ACC112 (cell line): ENCODE measurements at regions not wholly inside any gene's neighbourhood (a gene's known extent, or its start where the extent isn't known, plus 50 kb on each side); places are given as distances from the start of the nearest gene placed in this dataset.

Source experiments
- H2AFZ ChIP-seq: fragments of 200-600 bp; sonication (generic); one replicate; pipeline ENCODE4 v1.6.0; 2017; ENCODE audit warnings: antibody characterized with exemption, low read length; ENCODE audit not compliant: unreplicated experiment
- H3K27ac ChIP-seq: fragments of 200-600 bp; sonication (generic); 2 replicates; pipeline ENCODE4 v1.5.1; 2014; ENCODE audit warnings: low read depth, mild to moderate bottlenecking, antibody characterized with exemption, low read length, moderate library complexity
- H3K27me3 ChIP-seq: fragments of 200-600 bp; sonication (generic); 2 replicates; pipeline ENCODE4 v1.6.1; 2014; ENCODE audit warnings: mild to moderate bottlenecking, antibody characterized with exemption, low read length, moderate library complexity, mixed read lengths; ENCODE audit not compliant: insufficient read depth
- H3K36me3 ChIP-seq: fragments of 200-600 bp; sonication (generic); 2 replicates; pipeline ENCODE4 v1.6.1; 2016; ENCODE audit warnings: mild to moderate bottlenecking, antibody characterized with exemption, low read length, moderate library complexity, mixed read lengths; ENCODE audit not compliant: insufficient read depth
- H3K4me1 ChIP-seq: fragments of 200-600 bp; sonication (generic); one replicate; pipeline ENCODE4 v1.6.1; 2016; ENCODE audit warnings: low read length, mixed read lengths; ENCODE audit not compliant: insufficient read depth, unreplicated experiment, control insufficient read depth
- H3K4me3 ChIP-seq: fragments of 200-600 bp; sonication (generic); 2 replicates; pipeline ENCODE4 v1.5.1; 2014; ENCODE audit warnings: mild to moderate bottlenecking, low read depth, low read length
- H3K79me2 ChIP-seq: fragments of 200-600 bp; sonication (generic); one replicate; pipeline ENCODE4 v1.6.0; 2016; ENCODE audit warnings: low read length; ENCODE audit not compliant: control insufficient read depth, unreplicated experiment, insufficient read depth

DNA sequence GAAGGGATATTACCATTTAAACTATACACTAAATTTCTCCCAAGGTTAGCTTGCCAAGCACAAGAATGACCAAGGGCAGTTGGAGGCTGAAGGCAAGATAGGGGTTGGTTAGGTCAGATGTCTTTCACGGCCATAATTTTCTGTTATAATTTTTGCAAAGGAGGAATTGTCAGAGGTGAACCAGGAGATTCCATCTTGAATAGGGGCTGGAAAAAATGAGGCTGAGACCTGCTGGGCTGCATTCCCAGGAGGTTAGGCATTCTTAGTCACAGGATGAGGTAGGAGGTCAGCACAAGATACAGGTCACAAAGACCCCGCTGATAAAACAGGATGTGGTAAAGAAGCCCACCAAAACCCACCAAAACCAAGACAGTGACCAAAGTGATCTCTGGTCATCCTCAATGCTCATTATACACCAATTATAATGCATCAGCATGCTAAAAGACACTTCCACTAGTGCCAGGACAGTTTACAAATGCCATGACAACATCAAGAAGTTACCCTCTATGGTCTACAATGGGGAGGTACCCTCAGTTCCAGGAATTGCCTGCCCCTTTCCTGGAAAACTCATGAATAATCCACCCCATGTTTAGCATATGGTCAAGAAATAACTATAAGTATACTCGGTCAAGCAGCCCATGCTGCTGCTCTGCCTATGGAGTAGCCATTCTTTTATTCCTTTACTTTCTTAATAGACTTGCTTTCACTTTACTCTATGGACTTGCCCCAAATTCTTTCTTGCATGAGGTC lies 371.8 kb upstream of the SULF2 start:
- Histone ChIP-seq H3K36me3 (no peaks in the 10 kb centered on the region), H2AFZ (no peak overlapping the region), H3K79me2 (no peaks in the 10 kb centered on the region)

DNA sequence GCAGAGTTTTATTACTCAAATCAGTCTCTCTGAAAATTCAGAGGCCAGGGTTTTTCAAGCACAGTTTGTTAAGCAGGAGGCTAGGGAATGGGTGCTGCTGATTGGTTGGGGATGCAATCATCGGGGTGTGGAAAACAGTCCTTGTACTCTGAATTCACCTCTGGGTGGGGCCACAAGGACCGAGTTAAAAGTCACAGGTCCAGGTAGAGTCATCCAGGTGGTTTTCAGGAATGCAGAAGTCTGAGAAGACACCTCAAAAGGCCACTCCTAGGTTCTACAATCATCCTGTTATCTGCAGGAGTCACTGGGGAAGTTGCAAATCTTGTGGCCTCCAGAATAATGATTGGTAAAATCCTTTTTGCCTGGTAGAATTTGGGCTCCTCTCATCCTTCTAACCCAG lies 371.2 kb upstream of the SULF2 start:
- H2AFZ ChIP-seq, result no peak overlapping the region
- H3K36me3 ChIP-seq, result no peaks in the 10 kb centered on the region
- H3K4me3 ChIP-seq, result no peak overlapping the region
- peaks cover 6% of the 10 kb centered on the region for H3K27me3 ChIP-seq
- no peak overlapping the region for H3K27ac ChIP-seq
- H3K79me2 ChIP-seq, result no peaks in the 10 kb centered on the region
- H3K4me1 ChIP-seq, result no peaks in the 10 kb centered on the region

More for the DNA sequence above, 371.8 kb upstream of the SULF2 start:
- Histone ChIP-seq H3K4me1 (no peaks in the 10 kb centered on the region), H3K27ac (no peak overlapping the region), H3K27me3 (peaks cover 6% of the 10 kb centered on the region), H3K4me3 (no peak overlapping the region)

DNA sequence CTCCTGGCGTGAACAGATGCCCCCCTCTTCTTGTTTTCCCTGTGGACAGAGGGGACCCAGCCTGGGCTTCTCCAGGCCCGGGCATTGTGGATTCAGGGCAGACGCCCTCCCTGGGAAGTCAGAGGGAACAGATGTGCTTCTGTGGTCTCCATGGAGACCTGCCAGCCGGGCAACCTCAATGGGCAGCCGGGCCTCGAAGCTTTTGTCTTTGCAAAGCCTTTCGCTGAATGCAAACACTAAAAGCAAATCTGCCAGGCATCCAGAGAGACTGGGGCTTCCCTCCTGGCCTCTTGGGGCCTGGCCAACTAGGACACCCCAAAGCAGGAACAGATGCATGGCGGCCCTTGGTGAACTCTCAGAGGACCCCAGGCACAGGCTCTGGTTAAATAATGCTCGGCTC lies 370.0 kb upstream of the SULF2 start:
- H3K27ac ChIP-seq, result no peak overlapping the region
- no peaks in the 10 kb centered on the region for H3K36me3 ChIP-seq
- H3K27me3 ChIP-seq, result peaks cover 12% of the 10 kb centered on the region
- no peaks in the 10 kb centered on the region for H3K4me1 ChIP-seq
- H2AFZ ChIP-seq, result no peak overlapping the region
- no peaks in the 10 kb centered on the region for H3K79me2 ChIP-seq
- H3K4me3 ChIP-seq, result no peak overlapping the region

DNA sequence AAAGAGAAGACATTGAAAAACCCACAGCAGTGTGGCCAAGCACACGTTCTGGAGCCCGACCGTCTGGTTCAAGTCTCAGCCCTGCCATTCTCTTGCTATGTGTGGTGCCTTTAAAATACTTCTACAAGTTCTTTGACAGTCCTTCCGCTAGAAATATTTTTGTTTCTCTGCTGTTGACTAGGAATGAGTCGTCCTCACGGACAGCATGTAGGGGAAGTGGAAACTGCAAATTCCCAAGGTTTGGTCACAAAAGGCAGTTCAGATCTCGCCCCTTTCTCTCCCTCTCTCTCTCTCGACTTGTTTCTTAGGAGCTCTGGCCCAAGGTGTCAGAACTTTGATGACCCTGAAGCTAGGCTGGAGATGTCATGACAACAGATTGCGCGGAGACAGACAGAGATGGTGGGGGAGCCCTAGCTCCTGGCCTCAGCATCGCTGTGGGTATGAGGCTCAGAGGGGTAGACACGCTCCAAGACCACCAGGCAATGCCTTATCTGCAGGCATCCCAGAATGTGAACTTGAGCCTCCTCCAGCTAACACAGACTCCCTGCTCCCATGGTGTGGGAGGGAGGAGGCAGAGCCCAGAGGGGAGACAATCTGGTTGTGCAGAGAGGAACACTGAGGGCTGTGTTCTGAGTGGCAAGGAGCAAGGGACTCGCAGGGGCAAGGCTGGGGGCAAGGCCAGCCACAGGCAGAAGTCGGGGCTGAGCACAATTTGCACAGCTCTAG lies 368.9 kb upstream of the SULF2 start:
- Histone ChIP-seq H3K27ac (no peak overlapping the region), H3K27me3 (peaks cover 12% of the 10 kb centered on the region), H3K36me3 (no peaks in the 10 kb centered on the region), H3K4me1 (no peaks in the 10 kb centered on the region), H2AFZ (no peak overlapping the region), H3K79me2 (no peaks in the 10 kb centered on the region), H3K4me3 (no peak overlapping the region)

DNA sequence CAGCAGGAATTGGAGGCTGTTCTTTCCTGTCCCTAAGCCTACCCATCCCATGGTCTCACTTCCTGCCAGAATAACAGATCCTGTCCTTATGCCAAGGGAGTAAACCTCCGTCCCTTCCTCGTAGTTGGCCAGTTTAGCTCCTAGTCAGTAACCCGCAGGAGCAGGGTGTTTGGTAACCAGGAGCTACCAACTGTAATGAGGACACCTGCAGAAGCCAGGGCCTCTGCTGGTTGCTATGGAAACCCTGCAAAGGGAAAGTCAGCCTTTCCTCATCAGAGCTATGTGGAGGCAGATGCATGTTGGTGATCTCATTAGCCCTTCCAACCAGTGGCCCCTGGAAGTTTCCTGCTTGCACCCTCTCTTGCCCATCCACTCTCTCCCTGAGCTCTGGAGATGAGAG lies 368.2 kb upstream of the SULF2 start:
- H3K79me2 ChIP-seq, result no peaks in the 10 kb centered on the region
- H3K27me3 ChIP-seq, result peaks cover 12% of the 10 kb centered on the region
- no peak overlapping the region for H3K27ac ChIP-seq
- H3K4me1 ChIP-seq, result no peaks in the 10 kb centered on the region
- H3K4me3 ChIP-seq, result no peak overlapping the region
- no peak overlapping the region for H2AFZ ChIP-seq
- no peaks in the 10 kb centered on the region for H3K36me3 ChIP-seq

DNA sequence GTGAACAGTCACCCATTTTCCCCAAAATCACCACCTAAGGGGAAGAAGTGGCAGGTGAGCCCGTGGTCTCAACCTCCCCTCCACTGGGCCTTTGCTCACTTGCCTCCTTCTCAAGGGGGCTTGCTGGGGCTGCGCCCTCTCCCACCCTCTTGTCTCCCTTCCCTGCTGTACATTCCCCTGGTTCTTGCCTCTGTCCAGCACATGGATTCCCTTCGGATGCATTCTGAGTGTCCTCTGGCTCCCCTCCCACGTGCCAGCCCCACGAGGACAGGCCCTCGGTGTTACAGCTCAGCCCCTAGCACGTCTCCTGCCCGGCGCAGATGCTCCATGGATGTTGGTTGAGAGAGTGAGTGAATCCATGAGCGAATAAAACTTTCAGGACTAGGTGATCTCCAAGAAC lies 367.8 kb upstream of the SULF2 start:
- Histone ChIP-seq H3K27me3 (peaks cover 12% of the 10 kb centered on the region), H3K36me3 (no peaks in the 10 kb centered on the region), H3K27ac (no peak overlapping the region), H3K4me3 (no peak overlapping the region), H2AFZ (no peak overlapping the region), H3K4me1 (no peaks in the 10 kb centered on the region), H3K79me2 (no peaks in the 10 kb centered on the region)

DNA sequence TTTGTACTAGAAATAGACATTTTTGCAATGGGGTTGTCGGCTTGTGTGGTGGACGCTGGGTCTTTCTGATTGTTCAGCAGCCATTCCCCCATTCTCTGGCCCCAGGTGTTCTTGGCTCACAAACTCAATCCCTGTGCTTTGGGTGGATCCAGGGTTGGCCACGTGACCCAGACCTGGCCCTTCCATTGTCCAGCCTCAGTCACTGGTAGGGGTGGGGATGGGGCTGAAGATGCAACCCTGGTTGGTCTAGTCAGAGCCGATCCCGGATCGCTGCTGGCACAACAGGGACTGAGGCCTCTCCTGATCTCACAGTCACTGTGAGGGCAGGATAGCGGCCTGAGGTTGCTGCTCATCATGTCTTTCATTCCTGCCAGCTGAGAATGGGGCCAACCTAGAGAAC lies 365.3 kb upstream of the SULF2 start:
- peaks cover 12% of the 10 kb centered on the region for H3K27me3 ChIP-seq
- no peak overlapping the region for H3K4me3 ChIP-seq
- no peak overlapping the region for H2AFZ ChIP-seq
- no peaks in the 10 kb centered on the region for H3K36me3 ChIP-seq
- no peaks in the 10 kb centered on the region for H3K4me1 ChIP-seq
- no peaks in the 10 kb centered on the region for H3K79me2 ChIP-seq
- H3K27ac ChIP-seq, result no peak overlapping the region

DNA sequence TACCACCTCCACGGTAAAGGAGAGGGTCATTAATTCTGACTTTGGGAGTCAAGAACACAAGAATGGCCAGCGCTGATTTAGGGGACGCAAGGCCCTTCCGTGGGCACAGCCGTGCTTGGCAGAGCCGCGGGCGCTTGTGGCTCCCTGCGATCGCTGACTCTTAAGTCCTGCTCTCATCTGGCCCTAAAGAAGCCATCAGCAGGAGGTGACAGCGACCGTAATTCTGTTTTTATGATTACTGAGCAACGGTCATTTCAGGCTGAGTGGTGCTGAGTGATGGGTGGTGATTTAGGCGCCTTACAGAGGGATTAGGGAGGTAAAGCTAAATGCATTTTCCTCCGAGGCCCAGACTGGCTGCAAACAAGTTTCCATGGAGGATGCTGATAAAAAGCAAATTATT lies 364.6 kb upstream of the SULF2 start:
- no peaks in the 10 kb centered on the region for H3K79me2 ChIP-seq
- H3K36me3 ChIP-seq, result no peaks in the 10 kb centered on the region
- no peaks in the 10 kb centered on the region for H3K4me1 ChIP-seq
- H3K4me3 ChIP-seq, result no peak overlapping the region
- peaks cover 12% of the 10 kb centered on the region for H3K27me3 ChIP-seq
- no peak overlapping the region for H3K27ac ChIP-seq
- H2AFZ ChIP-seq, result no peak overlapping the region

DNA sequence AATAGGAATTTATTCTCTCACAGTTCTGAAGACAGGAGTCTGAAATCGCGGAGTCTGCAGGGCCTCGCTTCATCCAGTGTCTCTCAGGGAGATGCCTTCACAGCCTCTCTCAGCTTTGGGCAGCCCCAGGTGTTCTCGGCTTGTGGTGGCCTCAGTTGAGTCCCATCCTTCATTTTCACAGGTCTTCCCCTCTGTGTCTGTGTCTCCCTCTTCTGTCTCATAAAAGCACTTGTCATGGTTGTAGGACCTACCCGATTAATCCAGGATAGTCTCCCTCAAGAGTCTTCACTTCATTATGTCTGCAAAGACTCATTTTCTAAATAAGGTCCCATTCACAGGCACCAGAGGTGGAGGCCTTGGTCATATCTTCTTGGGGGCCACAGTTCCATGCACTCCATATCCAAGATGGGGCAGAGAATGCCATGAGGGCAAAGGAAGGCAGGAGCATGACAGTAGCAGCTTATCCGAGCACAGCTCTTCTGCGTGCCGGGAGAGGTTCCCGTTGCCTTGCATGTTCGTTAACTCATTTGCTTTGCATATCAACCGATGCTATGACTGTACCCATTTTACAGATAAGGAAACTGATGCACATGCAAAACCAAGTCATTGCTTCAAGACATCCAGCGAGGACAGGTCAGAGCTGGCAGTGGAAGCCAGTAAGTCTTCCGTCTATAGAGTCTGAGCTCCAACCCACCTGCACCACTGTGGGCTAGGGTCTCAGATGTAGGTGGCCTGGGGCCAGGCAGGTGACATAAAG lies 363.8 kb upstream of the SULF2 start:
- no peaks in the 10 kb centered on the region for H3K36me3 ChIP-seq
- H3K27me3 ChIP-seq, result peaks cover 9% of the 10 kb centered on the region
- no peak overlapping the region for H3K4me3 ChIP-seq
- H2AFZ ChIP-seq, result no peak overlapping the region
- H3K27ac ChIP-seq, result no peak overlapping the region
- H3K79me2 ChIP-seq, result no peaks in the 10 kb centered on the region
- no peaks in the 10 kb centered on the region for H3K4me1 ChIP-seq

DNA sequence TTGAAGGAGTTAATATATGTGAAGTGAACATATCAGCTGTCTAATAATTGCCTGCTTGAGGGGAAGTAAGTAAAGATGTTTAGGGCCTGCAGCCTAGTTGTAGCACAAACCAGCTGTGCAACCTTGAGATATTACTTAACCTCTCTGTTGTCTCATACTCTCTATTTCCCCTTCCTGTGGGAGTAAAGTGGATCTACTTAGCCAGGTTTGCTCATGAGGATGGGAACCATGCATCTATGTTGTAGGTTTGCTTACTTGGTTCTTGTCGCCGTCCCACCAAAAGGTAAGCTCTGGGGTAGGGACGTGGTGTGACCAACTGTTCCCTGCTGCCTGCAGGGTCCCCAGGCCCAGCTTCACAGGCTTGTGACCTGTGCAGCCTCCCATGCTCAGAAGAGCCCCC lies 362.7 kb upstream of the SULF2 start:
- no peaks in the 10 kb centered on the region for H3K36me3 ChIP-seq
- H3K27ac ChIP-seq, result no peak overlapping the region
- H3K27me3 ChIP-seq, result peaks cover 9% of the 10 kb centered on the region; the same call in 1 of the 2 replicates
- H2AFZ ChIP-seq, result no peak overlapping the region
- no peaks in the 10 kb centered on the region for H3K79me2 ChIP-seq
- no peak overlapping the region for H3K4me3 ChIP-seq
- no peaks in the 10 kb centered on the region for H3K4me1 ChIP-seq
